T-cell (primary cell): ENCODE measurements at regions not wholly inside any gene's neighbourhood (a gene's known extent, or its start where the extent isn't known, plus 50 kb on each side); places are given as distances from the start of the nearest gene placed in this dataset.

ENCODE experiments used
- ATAC-seq, 4 experiments: fragments of 200-7000 bp in 3 of 4; fragments of 150-1000 bp in 1 of 4; cut with Tn5 transposase; replicated peaks in 1 of 4; 1 replicate in 3 of 4; 2 replicates in 1 of 4; pipeline ENCODE4 v1.10.0; 2021; ENCODE audit warnings: moderate library complexity in 3 of 4, mild to moderate bottlenecking in 2 of 4, moderate number of reproducible peaks in 1 of 4
- CTCF ChIA-PET, 2 donors: fragments of 300-600 bp; sonication (Branson Sonifier 250); formaldehyde crosslinking; loops; one replicate each; lab custom pipeline; 2022; ENCODE audit warnings: antibody characterized with exemption in 2 of 2; lab: Charles Lee
- POLR2A ChIA-PET, 2 donors: fragments of 300-600 bp; sonication (Branson Sonifier 250); formaldehyde crosslinking; loops; one replicate each; lab custom pipeline; 2022; ENCODE audit warnings: antibody characterized with exemption in 2 of 2; lab: Charles Lee
- DNase-seq, 35 experiments: peaks; one replicate each; pipeline versions ENCODE4 v3.0.0 to v3.0.0-alpha.2; 2013 to 2023
- H3K27ac ChIP-seq: one replicate; pipeline ENCODE4 v1.5.1; 2013; ENCODE audit warnings: low read length
- H3K27me3 ChIP-seq, 2 experiments: replicated peaks in 1 of 2; 1 replicate in 1 of 2; 2 replicates in 1 of 2; pipeline versions ENCODE4 v1.6.1 to v1.7.0; 2013; ENCODE audit warnings: low read length in 1 of 2, mixed read lengths in 1 of 2; ENCODE audit not compliant: control insufficient read depth in 2 of 2, insufficient read depth in 2 of 2; ENCODE audit errors: extremely low read depth in 1 of 2
- H3K36me3 ChIP-seq, 2 donors: 1 replicate in 1 of 2; 2 replicates in 1 of 2; pipeline versions ENCODE4 v1.6.1 to v1.7.0; 2013; ENCODE audit warnings: low read length in 1 of 2; ENCODE audit not compliant: control insufficient read depth in 2 of 2, insufficient read depth in 1 of 2; ENCODE audit errors: extremely low read depth in 1 of 2
- H3K4me1 ChIP-seq, 2 experiments: 1 replicate in 1 of 2; 2 replicates in 1 of 2; pipeline versions ENCODE4 v1.6.1 to v1.7.0; 2013; ENCODE audit warnings: low read length in 2 of 2, mixed read lengths in 1 of 2; ENCODE audit not compliant: insufficient read depth in 2 of 2, control insufficient read depth in 1 of 2; ENCODE audit errors: extremely low read depth in 1 of 2
- H3K4me3 ChIP-seq, 2 donors: 1 replicate in 1 of 2; 2 replicates in 1 of 2; pipeline versions ENCODE4 v1.5.1 to v1.7.0; 2013; ENCODE audit warnings: mild to moderate bottlenecking in 2 of 2, low read length in 1 of 2, moderate library complexity in 1 of 2; ENCODE audit not compliant: control insufficient read depth in 1 of 2; ENCODE audit errors: extremely low read depth in 1 of 2
- H3K9me3 ChIP-seq: 2 replicates; pipeline ENCODE4 v1.7.0; 2013
- H3K27ac Mint-ChIP-seq, 2 donors: one replicate each; pipeline ENCODE4 v1.8.0; 2020 to 2021; ENCODE audit warnings: mild to moderate bottlenecking in 2 of 2, mixed read lengths in 2 of 2
- H3K27me3 Mint-ChIP-seq, 2 donors: one replicate each; pipeline ENCODE4 v1.8.0; 2021 to 2022; ENCODE audit warnings: mixed read lengths in 2 of 2
- H3K36me3 Mint-ChIP-seq: one replicate; pipeline ENCODE4 v1.8.0; 2021; ENCODE audit warnings: mixed read lengths
- H3K4me1 Mint-ChIP-seq, 3 donors: one replicate each; pipeline ENCODE4 v1.8.0; 2020 to 2022; ENCODE audit warnings: mixed read lengths in 3 of 3, mild to moderate bottlenecking in 1 of 3
- H3K4me3 Mint-ChIP-seq, 3 donors: one replicate each; pipeline ENCODE4 v1.8.0; 2020 to 2022; ENCODE audit warnings: mild to moderate bottlenecking in 3 of 3, mixed read lengths in 3 of 3, moderate library complexity in 3 of 3
- H3K9me3 Mint-ChIP-seq, 3 donors: one replicate each; pipeline ENCODE4 v1.8.0; 2020 to 2022; ENCODE audit warnings: mixed read lengths in 3 of 3
- WGBS: methylation state at CpG from one replicate; pipeline ENCODE4 v1.1.5; 2013; ENCODE audit warnings: missing lambda C conversion rate; ENCODE audit not compliant: insufficient coverage; 5-methylcytosine and 5-hydroxymethylcytosine counted together

DNA sequence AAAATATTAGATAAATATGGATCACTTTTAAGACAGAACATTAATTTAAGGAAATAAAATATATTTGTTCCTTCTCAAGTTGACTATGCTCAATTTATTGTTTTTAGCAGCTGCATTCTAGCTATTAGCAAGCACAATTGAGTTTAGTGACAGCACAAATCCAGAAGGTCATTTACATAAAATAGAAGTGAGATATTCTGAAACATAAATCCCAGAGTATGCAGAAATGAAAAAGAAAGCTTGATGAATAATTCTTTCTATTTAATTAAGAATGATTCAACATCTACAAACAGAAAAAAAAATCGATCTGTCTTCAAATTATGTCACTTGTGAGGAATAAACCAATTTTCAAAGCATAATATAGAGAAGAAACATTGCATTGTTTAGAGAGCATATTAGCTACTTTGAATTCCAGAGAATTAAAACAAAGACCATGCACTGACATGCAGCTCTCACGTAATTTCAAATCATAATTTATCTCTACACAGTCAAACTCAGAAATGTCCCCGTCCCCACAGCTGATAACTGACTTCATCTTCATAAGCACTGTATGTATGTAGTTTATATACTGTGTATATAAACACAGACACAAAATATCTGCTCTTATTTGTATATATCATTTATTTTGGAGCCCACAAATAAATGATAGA, 458.4 kb downstream of the TMX3 start:
- no peak overlapping the region for H3K4me3 ChIP-seq
- no peaks in the 10 kb centered on the region for H3K36me3 Mint-ChIP-seq
- no peak for DNase-seq
- POLR2A ChIA-PET = no interaction called here
- H3K27me3 Mint-ChIP-seq = no peaks in the 10 kb centered on the region
- H3K27ac ChIP-seq = no peak overlapping the region
- no peaks in the 10 kb centered on the region for H3K9me3 ChIP-seq
- WGBS = no CpG with 5 or more reads among the region's 3 CpGs
- no peak overlapping the region for H3K4me3 Mint-ChIP-seq
- H3K36me3 ChIP-seq = no peaks in the 10 kb centered on the region
- no peak for ATAC-seq
- H3K27me3 ChIP-seq = no peaks in the 10 kb centered on the region
- no peaks in the 10 kb centered on the region for H3K4me1 ChIP-seq
- CTCF ChIA-PET = no interaction called here
- H3K9me3 Mint-ChIP-seq = no peaks in the 10 kb centered on the region
- H3K27ac Mint-ChIP-seq = no peak overlapping the region
- no peaks in the 10 kb centered on the region for H3K4me1 Mint-ChIP-seq

DNA sequence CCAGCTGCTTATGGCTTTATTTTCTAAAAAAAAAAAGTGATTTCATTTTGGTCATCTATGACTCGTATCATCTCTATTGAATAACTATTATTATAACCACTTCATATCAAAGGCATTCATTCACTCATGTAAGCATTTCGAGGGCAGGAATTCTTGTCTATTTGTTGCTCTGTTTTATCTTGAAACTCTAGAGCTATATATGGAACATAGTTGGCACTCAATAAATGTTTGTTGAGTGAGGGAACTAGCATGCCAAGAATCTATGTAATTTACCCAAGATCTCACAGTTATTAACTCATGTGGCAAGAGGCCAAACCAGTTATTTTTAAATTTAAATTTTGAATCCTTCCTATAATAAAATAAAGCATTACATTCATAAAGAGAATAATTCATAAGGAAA, 470.1 kb downstream of the TMX3 start:
- H3K27ac ChIP-seq = no peak overlapping the region
- no peaks in the 10 kb centered on the region for H3K36me3 Mint-ChIP-seq
- POLR2A ChIA-PET = no interaction called here
- no peak overlapping the region for H3K27ac Mint-ChIP-seq
- H3K4me3 Mint-ChIP-seq = no peak overlapping the region
- WGBS = no CpG with 5 or more reads among the region's 2 CpGs
- H3K9me3 Mint-ChIP-seq = peaks cover 0 to 6% (median 0%) of the 10 kb centered on the region in 3 donors
- H3K27me3 ChIP-seq = no peaks in the 10 kb centered on the region
- DNase-seq (no peak), ATAC-seq (no peak)
- H3K4me1 Mint-ChIP-seq = no peaks in the 10 kb centered on the region
- no peaks in the 10 kb centered on the region for H3K9me3 ChIP-seq
- CTCF ChIA-PET = no interaction called here
- no peaks in the 10 kb centered on the region for H3K4me1 ChIP-seq
- H3K36me3 ChIP-seq = no peaks in the 10 kb centered on the region
- H3K4me3 ChIP-seq = no peak overlapping the region
- H3K27me3 Mint-ChIP-seq = no peaks in the 10 kb centered on the region

- POLR2A ChIA-PET = no interaction called here
- no peak for ATAC-seq
These were observed 473.0 kb downstream of the TMX3 start for GRCh38 chr18:68241881-68242280.

GRCh38 chr18:68234676-68235075, 480.2 kb downstream of the TMX3 start:
- 0% methylated on average over 1 of the region's 2 CpGs for WGBS
- Mint-ChIP-seq H3K27ac (no peak overlapping the region), H3K36me3 (no peaks in the 10 kb centered on the region), H3K4me3 (no peak overlapping the region), H3K9me3 (peaks cover 0 to 4% (median 0%) of the 10 kb centered on the region in 3 donors), H3K27me3 (no peaks in the 10 kb centered on the region), H3K4me1 (no peaks in the 10 kb centered on the region)
- Histone ChIP-seq H3K27ac (no peak overlapping the region), H3K4me1 (no peaks in the 10 kb centered on the region), H3K36me3 (no peaks in the 10 kb centered on the region), H3K9me3 (no peaks in the 10 kb centered on the region), H3K27me3 (no peaks in the 10 kb centered on the region), H3K4me3 (no peak overlapping the region)
- DNase-seq (no peak), ATAC-seq (no peak)
- CTCF ChIA-PET = no interaction called here
- POLR2A ChIA-PET = no interaction called here

More at GRCh38 chr18:68241881-68242280, 473.0 kb downstream of the TMX3 start:
- H3K27ac Mint-ChIP-seq = no peak overlapping the region
- H3K9me3 Mint-ChIP-seq = peaks cover 0 to 2% (median 0%) of the 10 kb centered on the region in 3 donors
- CTCF ChIA-PET = no interaction called here
- H3K36me3 Mint-ChIP-seq = no peaks in the 10 kb centered on the region
- no peaks in the 10 kb centered on the region for H3K27me3 ChIP-seq
- no peaks in the 10 kb centered on the region for H3K4me1 ChIP-seq
- no peak for DNase-seq
- no peak overlapping the region for H3K27ac ChIP-seq
- no peak overlapping the region for H3K4me3 Mint-ChIP-seq
- H3K4me3 ChIP-seq = no peak overlapping the region
- no peaks in the 10 kb centered on the region for H3K4me1 Mint-ChIP-seq
- no peaks in the 10 kb centered on the region for H3K36me3 ChIP-seq
- H3K27me3 Mint-ChIP-seq = no peaks in the 10 kb centered on the region
- no peaks in the 10 kb centered on the region for H3K9me3 ChIP-seq

GRCh38 chr18:68234131-68234530, 480.8 kb downstream of the TMX3 start:
- 86% methylated on average over 1 of the region's 1 CpG for WGBS
- no peak for ATAC-seq
- POLR2A ChIA-PET = no interaction called here
- H3K4me1 Mint-ChIP-seq = no peaks in the 10 kb centered on the region
- Histone ChIP-seq H3K27me3 (no peaks in the 10 kb centered on the region), H3K36me3 (no peaks in the 10 kb centered on the region), H3K9me3 (no peaks in the 10 kb centered on the region), H3K4me3 (no peak overlapping the region), H3K27ac (no peak overlapping the region), H3K4me1 (no peaks in the 10 kb centered on the region)
- no peak for DNase-seq
- H3K9me3 Mint-ChIP-seq = peaks cover 0 to 4% (median 0%) of the 10 kb centered on the region in 3 donors
- no peak overlapping the region for H3K4me3 Mint-ChIP-seq
- no peak overlapping the region for H3K27ac Mint-ChIP-seq
- no peaks in the 10 kb centered on the region for H3K36me3 Mint-ChIP-seq
- CTCF ChIA-PET = no interaction called here
- no peaks in the 10 kb centered on the region for H3K27me3 Mint-ChIP-seq

DNA sequence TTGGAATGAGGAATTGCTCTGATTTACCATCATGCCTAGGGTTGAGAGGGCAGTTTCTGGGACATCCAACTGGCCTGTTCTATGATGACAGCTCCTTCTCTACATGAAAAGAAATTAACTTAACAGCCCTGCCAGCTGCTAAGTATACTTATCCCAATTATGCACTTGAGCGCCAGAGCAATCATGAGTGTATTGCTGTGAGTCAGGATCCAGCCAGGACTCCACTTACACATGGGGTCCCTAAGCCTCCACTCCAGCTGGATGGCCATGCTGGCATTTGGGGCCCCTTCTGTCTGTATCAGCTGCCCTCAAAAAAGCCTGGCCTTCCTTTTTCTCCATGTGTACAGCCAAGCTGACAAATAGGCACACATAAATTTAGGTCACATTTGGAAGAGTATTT, 481.9 kb downstream of the TMX3 start:
- WGBS = 100% methylated on average over 1 of the region's 1 CpG
- ATAC-seq (no peak), DNase-seq (no peak)
- H3K27ac ChIP-seq = no peak overlapping the region
- POLR2A ChIA-PET = no interaction called here
- Mint-ChIP-seq H3K36me3 (no peaks in the 10 kb centered on the region), H3K4me1 (no peaks in the 10 kb centered on the region), H3K27me3 (no peaks in the 10 kb centered on the region), H3K27ac (no peak overlapping the region), H3K4me3 (no peak overlapping the region), H3K9me3 (peaks cover 0 to 2% (median 0%) of the 10 kb centered on the region in 3 donors)
- CTCF ChIA-PET = no interaction called here
- no peaks in the 10 kb centered on the region for H3K27me3 ChIP-seq
- no peaks in the 10 kb centered on the region for H3K9me3 ChIP-seq
- no peaks in the 10 kb centered on the region for H3K36me3 ChIP-seq
- no peaks in the 10 kb centered on the region for H3K4me1 ChIP-seq
- no peak overlapping the region for H3K4me3 ChIP-seq

GRCh38 chr18:68229351-68229750, 485.6 kb downstream of the TMX3 start:
- CTCF ChIA-PET = no interaction called here
- ATAC-seq (no peak), DNase-seq (no peak)
- Histone ChIP-seq H3K36me3 (no peaks in the 10 kb centered on the region), H3K27ac (no peak overlapping the region), H3K9me3 (no peaks in the 10 kb centered on the region), H3K27me3 (no peaks in the 10 kb centered on the region), H3K4me1 (no peaks in the 10 kb centered on the region), H3K4me3 (no peak overlapping the region)
- 82% methylated on average over 4 of the region's 8 CpGs for WGBS
- Mint-ChIP-seq H3K9me3 (peaks cover 0 to 2% (median 0%) of the 10 kb centered on the region in 3 donors), H3K4me1 (no peaks in the 10 kb centered on the region), H3K27ac (no peak overlapping the region), H3K27me3 (no peaks in the 10 kb centered on the region), H3K4me3 (no peak overlapping the region), H3K36me3 (no peaks in the 10 kb centered on the region)
- POLR2A ChIA-PET = no interaction called here
